Endodermal cell (in vitro differentiated cells): ENCODE measurements at regions not wholly inside any gene's neighbourhood (a gene's known extent, or its start where the extent isn't known, plus 50 kb on each side); places are given as distances from the start of the nearest gene placed in this dataset.

ENCODE experiments used
- DNase-seq: peaks from one replicate; pipeline ENCODE4 v3.0.0-alpha.2; 2017
- H3K27ac ChIP-seq: 2 replicates; pipeline ENCODE4 v1.5.1; 2013; ENCODE audit warnings: mild to moderate bottlenecking, low read depth, low read length, moderate library complexity
- H3K27me3 ChIP-seq: 2 replicates; pipeline ENCODE4 v1.6.1; 2013; ENCODE audit warnings: mild to moderate bottlenecking, low read length, moderate library complexity; ENCODE audit not compliant: insufficient read depth, control insufficient read depth, poor library complexity, severe bottlenecking
- H3K36me3 ChIP-seq: 2 replicates; pipeline ENCODE4 v1.7.0; 2013; ENCODE audit warnings: mild to moderate bottlenecking, low read length, moderate library complexity; ENCODE audit not compliant: control insufficient read depth, insufficient read depth
- H3K4me1 ChIP-seq: one replicate; pipeline ENCODE4 v1.7.0; 2013; ENCODE audit warnings: low read length; ENCODE audit not compliant: control insufficient read depth, insufficient read depth
- H3K4me3 ChIP-seq: 2 replicates; pipeline ENCODE4 v1.5.1; 2013; ENCODE audit warnings: mild to moderate bottlenecking, low read length, moderate library complexity
- H3K9ac ChIP-seq: 2 replicates; pipeline ENCODE4 v1.6.1; 2013; ENCODE audit warnings: mild to moderate bottlenecking, low read length, moderate library complexity; ENCODE audit not compliant: poor library complexity, severe bottlenecking; ENCODE audit errors: extremely low read depth
- H3K9me3 ChIP-seq: 2 replicates; pipeline ENCODE4 v1.6.1; 2013; ENCODE audit warnings: mild to moderate bottlenecking, low read length, moderate library complexity; ENCODE audit not compliant: control insufficient read depth
- H3K27ac Mint-ChIP-seq: 2 replicates; pipeline ENCODE4 v1.8.0; 2020; ENCODE audit warnings: mixed read lengths
- H3K27me3 Mint-ChIP-seq: 2 replicates; pipeline ENCODE4 v1.8.0; 2021; ENCODE audit warnings: mild to moderate bottlenecking, mixed read lengths; ENCODE audit not compliant: insufficient read depth
- H3K36me3 Mint-ChIP-seq: 2 replicates; pipeline ENCODE4 v1.8.0; 2020; ENCODE audit warnings: low read depth, mixed read lengths
- H3K4me1 Mint-ChIP-seq: 2 replicates; pipeline ENCODE4 v1.8.0; 2020; ENCODE audit warnings: mixed read lengths
- H3K4me3 Mint-ChIP-seq: 2 replicates; pipeline ENCODE4 v1.8.0; 2020; ENCODE audit warnings: mild to moderate bottlenecking, moderate library complexity, mixed read lengths
- H3K9me3 Mint-ChIP-seq: 2 replicates; pipeline ENCODE4 v1.8.0; 2020; ENCODE audit warnings: mild to moderate bottlenecking, mixed read lengths
- WGBS, 2 experiments: methylation state at CpG; one replicate each; pipeline versions ENCODE4 v1.1.5 to v1.1.7; 2013; ENCODE audit warnings: missing lambda C conversion rate in 2 of 2, mixed read lengths in 1 of 2; ENCODE audit not compliant: insufficient coverage in 1 of 2, insufficient read length in 1 of 2; 5-methylcytosine and 5-hydroxymethylcytosine counted together
- TF ChIP-seq, protein P1 (sequence below): fragments of 200-600 bp; sonication (generic); conservative IDR thresholded peaks from 2 replicates; pipeline ENCODE4 v1.5.0; 2021; ENCODE audit warnings: antibody characterized with exemption, mild to moderate bottlenecking

DNA sequence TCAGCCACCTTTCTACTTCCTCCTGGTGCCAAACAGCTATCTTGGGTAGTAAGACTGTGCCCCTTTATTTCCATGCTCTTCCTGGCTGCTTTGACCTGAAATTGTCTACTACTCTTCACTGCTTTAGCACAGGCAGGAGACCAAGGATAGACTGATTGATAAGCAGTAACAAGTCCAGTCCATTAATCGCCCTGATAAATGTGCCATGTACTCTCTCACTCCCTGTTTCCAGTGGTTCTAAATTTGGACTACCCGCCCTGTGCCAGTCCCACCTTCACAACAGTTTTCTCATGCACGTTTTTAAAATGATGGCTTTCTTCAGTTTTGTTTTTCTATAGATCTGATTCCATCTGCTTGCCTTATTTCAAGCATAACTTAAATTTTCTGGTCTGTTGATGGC, 189.6 kb upstream of the RBMS1 start:
- no peak overlapping the region for H3K9ac ChIP-seq
- Mint-ChIP-seq H3K36me3 (no peaks in the 10 kb centered on the region), H3K4me3 (no peak overlapping the region), H3K27me3 (no peaks in the 10 kb centered on the region), H3K4me1 (no peaks in the 10 kb centered on the region), H3K27ac (no peak overlapping the region), H3K9me3 (no peaks in the 10 kb centered on the region)
- peaks cover 10% of the 10 kb centered on the region for H3K9me3 ChIP-seq
- H3K4me1 ChIP-seq: no peaks in the 10 kb centered on the region
- no peaks in the 10 kb centered on the region for H3K27me3 ChIP-seq
- no peak overlapping the region for H3K4me3 ChIP-seq
- TF ChIP-seq, protein P1, sequence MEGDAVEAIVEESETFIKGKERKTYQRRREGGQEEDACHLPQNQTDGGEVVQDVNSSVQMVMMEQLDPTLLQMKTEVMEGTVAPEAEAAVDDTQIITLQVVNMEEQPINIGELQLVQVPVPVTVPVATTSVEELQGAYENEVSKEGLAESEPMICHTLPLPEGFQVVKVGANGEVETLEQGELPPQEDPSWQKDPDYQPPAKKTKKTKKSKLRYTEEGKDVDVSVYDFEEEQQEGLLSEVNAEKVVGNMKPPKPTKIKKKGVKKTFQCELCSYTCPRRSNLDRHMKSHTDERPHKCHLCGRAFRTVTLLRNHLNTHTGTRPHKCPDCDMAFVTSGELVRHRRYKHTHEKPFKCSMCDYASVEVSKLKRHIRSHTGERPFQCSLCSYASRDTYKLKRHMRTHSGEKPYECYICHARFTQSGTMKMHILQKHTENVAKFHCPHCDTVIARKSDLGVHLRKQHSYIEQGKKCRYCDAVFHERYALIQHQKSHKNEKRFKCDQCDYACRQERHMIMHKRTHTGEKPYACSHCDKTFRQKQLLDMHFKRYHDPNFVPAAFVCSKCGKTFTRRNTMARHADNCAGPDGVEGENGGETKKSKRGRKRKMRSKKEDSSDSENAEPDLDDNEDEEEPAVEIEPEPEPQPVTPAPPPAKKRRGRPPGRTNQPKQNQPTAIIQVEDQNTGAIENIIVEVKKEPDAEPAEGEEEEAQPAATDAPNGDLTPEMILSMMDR: no peak
- 85 to 90% methylated on average over 3 of the region's 3 CpGs for WGBS, 2 experiments
- DNase-seq: no peak
- H3K36me3 ChIP-seq: no peaks in the 10 kb centered on the region
- H3K27ac ChIP-seq: no peak overlapping the region

DNA sequence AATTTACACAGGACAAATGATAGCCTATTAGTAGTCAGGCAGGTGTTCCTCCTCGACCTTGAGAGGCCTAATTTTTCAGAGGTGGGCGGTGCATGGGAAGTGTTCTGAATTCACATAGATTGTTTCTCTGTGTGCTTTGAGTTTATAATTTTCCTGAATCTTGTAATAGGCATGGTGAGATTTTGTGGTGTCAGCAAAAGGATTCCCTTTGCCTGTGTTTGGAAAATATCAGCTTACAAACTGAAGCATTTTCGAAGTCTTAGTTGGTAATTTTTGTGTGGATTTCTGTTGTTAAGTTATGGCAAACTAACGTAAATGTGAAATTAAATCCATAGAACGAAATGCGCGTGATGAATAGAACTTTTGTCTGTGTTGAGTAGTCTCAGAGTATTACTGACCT, 194.0 kb upstream of the RBMS1 start:
- no peaks in the 10 kb centered on the region for H3K27me3 Mint-ChIP-seq
- Histone ChIP-seq H3K9ac (no peak overlapping the region), H3K9me3 (no peaks in the 10 kb centered on the region), H3K27me3 (no peaks in the 10 kb centered on the region), H3K4me1 (no peaks in the 10 kb centered on the region), H3K36me3 (no peaks in the 10 kb centered on the region), H3K4me3 (no peak overlapping the region), H3K27ac (no peak overlapping the region)
- TF ChIP-seq, protein P1: no peak
- DNase-seq: no peak
- H3K27ac Mint-ChIP-seq: no peak overlapping the region
- no peaks in the 10 kb centered on the region for H3K9me3 Mint-ChIP-seq
- no peaks in the 10 kb centered on the region for H3K36me3 Mint-ChIP-seq
- no peak overlapping the region for H3K4me3 Mint-ChIP-seq
- H3K4me1 Mint-ChIP-seq: no peaks in the 10 kb centered on the region
- WGBS, 2 experiments: 92% methylated on average over 4 to 7 of the region's 7 CpGs

DNA sequence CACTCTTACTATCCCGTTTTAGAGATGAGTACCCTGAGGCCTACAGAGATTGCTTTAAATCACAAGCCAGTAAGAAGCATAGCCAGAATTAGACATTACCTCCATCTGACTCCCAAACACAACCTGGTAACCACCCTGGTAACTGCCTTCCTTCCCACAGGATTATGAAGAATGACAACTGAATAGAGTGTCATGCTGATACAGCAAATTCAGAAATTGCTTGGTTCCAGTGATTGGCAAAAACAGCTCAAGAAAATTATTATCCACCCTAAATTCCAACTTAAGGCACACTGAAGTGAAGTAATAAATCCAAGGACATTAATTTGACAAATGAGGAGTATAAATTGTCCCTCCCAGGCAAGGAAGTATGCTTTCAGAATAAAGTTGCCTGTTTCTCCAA, 195.8 kb upstream of the RBMS1 start:
- H3K9me3 ChIP-seq: no peaks in the 10 kb centered on the region
- Mint-ChIP-seq H3K27me3 (no peaks in the 10 kb centered on the region), H3K4me1 (no peaks in the 10 kb centered on the region), H3K4me3 (no peak overlapping the region), H3K36me3 (no peaks in the 10 kb centered on the region), H3K9me3 (no peaks in the 10 kb centered on the region), H3K27ac (no peak overlapping the region)
- no peaks in the 10 kb centered on the region for H3K27me3 ChIP-seq
- H3K36me3 ChIP-seq: no peaks in the 10 kb centered on the region
- H3K27ac ChIP-seq: no peak overlapping the region
- H3K4me3 ChIP-seq: no peak overlapping the region
- WGBS, 2 experiments: 91% methylated on average over 1 of the region's 1 CpG; no CpG with 5 or more reads in 1 of the 2 experiments
- TF ChIP-seq, protein P1: no peak
- no peaks in the 10 kb centered on the region for H3K4me1 ChIP-seq
- H3K9ac ChIP-seq: no peak overlapping the region
- DNase-seq: no peak
